ENCODE measurements at regions not wholly inside any gene's neighbourhood (a gene's known extent, or its start where the extent isn't known, plus 50 kb on each side); places are given as distances from the start of the nearest gene placed in this dataset.

DNA sequence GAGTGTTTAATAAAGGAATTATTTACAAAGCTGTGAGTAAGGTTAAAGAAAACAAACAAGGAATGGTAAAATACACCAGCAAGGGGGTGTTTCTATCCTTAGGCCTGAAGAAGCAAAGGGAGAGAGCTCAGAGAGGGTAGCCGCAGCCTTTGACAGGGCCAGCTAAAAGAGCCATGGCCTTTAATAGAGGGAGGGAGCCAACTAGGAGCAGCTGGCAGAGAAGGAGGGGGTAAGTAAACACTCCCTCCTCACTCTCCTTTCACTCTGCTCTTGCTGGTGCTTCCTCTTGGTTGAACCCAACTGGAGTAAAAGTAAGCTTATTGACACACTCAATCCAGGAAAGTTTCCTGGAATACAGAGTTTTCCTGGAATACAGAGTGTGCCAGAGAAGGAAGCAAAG lies 87.5 kb downstream of the CH25H start:
- TF ChIP-seq, protein P1, sequence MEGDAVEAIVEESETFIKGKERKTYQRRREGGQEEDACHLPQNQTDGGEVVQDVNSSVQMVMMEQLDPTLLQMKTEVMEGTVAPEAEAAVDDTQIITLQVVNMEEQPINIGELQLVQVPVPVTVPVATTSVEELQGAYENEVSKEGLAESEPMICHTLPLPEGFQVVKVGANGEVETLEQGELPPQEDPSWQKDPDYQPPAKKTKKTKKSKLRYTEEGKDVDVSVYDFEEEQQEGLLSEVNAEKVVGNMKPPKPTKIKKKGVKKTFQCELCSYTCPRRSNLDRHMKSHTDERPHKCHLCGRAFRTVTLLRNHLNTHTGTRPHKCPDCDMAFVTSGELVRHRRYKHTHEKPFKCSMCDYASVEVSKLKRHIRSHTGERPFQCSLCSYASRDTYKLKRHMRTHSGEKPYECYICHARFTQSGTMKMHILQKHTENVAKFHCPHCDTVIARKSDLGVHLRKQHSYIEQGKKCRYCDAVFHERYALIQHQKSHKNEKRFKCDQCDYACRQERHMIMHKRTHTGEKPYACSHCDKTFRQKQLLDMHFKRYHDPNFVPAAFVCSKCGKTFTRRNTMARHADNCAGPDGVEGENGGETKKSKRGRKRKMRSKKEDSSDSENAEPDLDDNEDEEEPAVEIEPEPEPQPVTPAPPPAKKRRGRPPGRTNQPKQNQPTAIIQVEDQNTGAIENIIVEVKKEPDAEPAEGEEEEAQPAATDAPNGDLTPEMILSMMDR (IDR thresholded peaks at IDR 0.05 in 8 of 11, conservative IDR thresholded peaks at IDR 0.05 in 3 of 11) = no peak
- no peak for TF ChIP-seq POLR2A (IDR thresholded peaks at IDR 0.05)
- no peak for TF ChIP-seq POLR2AphosphoS5 (IDR thresholded peaks at IDR 0.05)

All from spleen (tissue), 7 donors.